ENCODE measurements at regions not wholly inside any gene's neighbourhood (a gene's known extent, or its start where the extent isn't known, plus 50 kb on each side); places are given as distances from the start of the nearest gene placed in this dataset.

DNA sequence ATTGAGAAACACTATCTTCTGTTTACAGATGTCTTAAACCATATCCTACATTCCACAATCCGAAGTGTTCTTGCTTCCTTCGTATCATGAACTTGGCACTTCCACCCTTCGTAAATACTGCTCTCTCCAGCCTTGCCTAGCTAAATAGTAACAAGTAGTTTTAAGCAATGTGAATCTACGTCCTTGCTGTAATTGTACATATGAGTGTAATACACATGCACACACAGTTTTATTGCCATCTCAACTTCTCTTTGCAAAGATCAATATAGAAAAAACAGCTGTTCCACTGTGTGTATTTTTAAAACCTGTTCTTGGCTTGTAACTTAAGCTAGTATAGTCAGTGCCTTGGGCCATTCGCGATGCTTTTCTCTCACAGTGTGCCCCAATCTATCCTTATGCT lies 1524.7 kb downstream of the GRIK2 start:
- TF ChIP-seq RFX5 (IDR thresholded peaks at IDR 0.05; ENCODE audit: borderline replicate concordance, low read depth, low read length): no peak
- TF ChIP-seq FOSL1 (IDR thresholded peaks at IDR 0.05; ENCODE audit: insufficient read depth, low read depth, low read length): no peak
- TF ChIP-seq EP300 (IDR thresholded peaks at IDR 0.05; ENCODE audit: borderline replicate concordance in 1 of 2, low read depth in 2 of 2, low read length in 2 of 2): no peak
- no peak for TF ChIP-seq RAD21 (IDR thresholded peaks at IDR 0.05 in 1 of 2, conservative IDR thresholded peaks at IDR 0.05 in 1 of 2; ENCODE audit: low read depth in 2 of 2, low read length in 2 of 2)
- no peak for TF ChIP-seq POLR2AphosphoS5 (IDR thresholded peaks at IDR 0.05; ENCODE audit: low read depth, low read length)
- no peak for TF ChIP-seq MAFK (IDR thresholded peaks at IDR 0.05; ENCODE audit: low read depth, low read length)
- TF ChIP-seq, protein P1, sequence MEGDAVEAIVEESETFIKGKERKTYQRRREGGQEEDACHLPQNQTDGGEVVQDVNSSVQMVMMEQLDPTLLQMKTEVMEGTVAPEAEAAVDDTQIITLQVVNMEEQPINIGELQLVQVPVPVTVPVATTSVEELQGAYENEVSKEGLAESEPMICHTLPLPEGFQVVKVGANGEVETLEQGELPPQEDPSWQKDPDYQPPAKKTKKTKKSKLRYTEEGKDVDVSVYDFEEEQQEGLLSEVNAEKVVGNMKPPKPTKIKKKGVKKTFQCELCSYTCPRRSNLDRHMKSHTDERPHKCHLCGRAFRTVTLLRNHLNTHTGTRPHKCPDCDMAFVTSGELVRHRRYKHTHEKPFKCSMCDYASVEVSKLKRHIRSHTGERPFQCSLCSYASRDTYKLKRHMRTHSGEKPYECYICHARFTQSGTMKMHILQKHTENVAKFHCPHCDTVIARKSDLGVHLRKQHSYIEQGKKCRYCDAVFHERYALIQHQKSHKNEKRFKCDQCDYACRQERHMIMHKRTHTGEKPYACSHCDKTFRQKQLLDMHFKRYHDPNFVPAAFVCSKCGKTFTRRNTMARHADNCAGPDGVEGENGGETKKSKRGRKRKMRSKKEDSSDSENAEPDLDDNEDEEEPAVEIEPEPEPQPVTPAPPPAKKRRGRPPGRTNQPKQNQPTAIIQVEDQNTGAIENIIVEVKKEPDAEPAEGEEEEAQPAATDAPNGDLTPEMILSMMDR (IDR thresholded peaks at IDR 0.05; ENCODE audit: control extremely low read depth in 1 of 3, insufficient read depth in 1 of 3, low read depth in 1 of 3, low read length in 3 of 3): no peak
- TF ChIP-seq CHD2 (IDR thresholded peaks at IDR 0.05; ENCODE audit: low read length): no peak
- no peak for TF ChIP-seq GABPA (IDR thresholded peaks at IDR 0.05; ENCODE audit: borderline replicate concordance, insufficient read depth, low read length)
- TF ChIP-seq SUZ12 (IDR thresholded peaks at IDR 0.05; ENCODE audit: low read length): no peak

All from H1 (cell line).